Bone marrow (tissue), 2 donors: ENCODE measurements at regions not wholly inside any gene's neighbourhood (a gene's known extent, or its start where the extent isn't known, plus 50 kb on each side); places are given as distances from the start of the nearest gene placed in this dataset.

Source experiments
- DNase-seq, 2 donors: peaks; one replicate each; lab custom pipeline; 2025; lab: John Stamatoyannopoulos, UW

DNA sequence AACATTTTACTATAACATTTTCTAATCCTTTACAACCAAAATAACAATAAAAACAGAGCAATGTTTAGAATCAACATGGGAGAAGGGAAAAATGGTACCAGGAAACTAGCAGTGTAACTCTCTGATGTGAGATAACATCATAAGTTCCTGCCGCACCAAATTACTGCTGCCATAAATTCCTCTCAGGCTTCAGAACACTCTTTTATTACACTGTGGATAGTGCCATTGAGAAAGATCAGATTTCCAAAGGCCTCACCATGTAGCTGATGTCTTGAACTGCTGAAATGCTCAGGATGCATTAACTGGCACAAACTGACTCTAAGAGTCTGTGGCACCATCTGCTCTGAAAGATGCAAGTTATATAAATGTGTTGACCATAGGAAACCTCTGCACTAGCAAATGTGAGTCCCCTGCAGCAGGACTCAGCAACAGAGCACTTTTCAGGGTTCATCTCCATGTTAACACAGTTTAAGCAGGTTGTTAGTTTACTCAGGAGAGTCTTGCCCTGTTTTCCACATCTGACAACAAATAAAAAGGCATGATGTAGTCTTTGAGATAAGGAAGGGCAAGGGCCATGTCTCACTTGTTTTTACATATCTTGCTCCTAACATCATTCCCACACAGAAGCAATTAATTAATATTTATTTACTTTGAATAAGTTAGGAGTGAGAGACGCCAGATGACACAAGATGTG, 218.1 kb downstream of the CETN3 start:
- DNase-seq, result no peak

DNA sequence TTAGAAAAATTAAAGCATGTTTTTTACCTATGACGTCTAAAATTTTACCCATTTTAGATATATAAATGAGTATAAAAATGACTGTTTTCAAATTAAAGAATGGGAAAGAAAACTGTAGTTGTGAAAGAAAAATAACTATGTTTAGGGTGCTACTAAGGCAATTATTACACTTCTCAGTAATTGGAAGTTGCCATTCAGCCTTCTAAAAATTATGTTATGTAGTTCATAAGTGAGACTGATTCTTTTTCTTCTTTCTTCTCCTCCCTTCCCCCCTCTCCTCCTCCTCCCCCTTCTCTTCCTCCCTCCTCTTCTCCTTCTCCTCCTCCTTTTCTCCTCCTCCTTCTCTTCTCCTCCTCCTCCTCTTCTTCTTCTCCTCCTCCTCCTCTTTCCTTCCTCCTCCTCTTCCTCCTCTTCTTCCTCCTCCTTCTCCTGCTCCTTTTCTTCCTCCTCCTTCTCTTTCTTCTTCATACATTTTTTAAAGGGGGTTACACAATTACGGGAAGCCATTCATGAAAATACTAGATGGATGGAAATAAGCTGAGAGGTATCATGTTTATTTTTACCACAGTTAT, 223.6 kb downstream of the CETN3 start:
- DNase-seq, result no peak

DNA sequence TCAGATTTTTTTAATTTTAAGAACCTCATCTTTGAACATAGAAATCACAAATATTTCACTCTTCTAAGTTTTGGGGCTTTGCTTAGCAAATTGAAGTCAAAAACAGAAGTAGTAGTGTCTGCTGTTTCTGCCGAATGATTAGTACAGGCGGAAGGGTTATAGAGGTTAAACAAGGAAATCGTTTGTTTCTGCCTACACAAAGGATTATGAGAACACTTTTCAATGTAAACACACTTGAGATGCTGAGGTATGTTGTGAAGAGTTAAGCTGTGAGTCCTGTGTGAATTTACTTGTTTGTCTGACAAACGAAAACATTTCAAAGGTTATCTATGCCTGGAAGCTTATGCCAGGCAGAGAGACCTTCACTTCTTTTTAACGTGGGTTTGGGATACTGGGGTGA, 224.8 kb downstream of the CETN3 start:
- DNase-seq, result no peak

DNA sequence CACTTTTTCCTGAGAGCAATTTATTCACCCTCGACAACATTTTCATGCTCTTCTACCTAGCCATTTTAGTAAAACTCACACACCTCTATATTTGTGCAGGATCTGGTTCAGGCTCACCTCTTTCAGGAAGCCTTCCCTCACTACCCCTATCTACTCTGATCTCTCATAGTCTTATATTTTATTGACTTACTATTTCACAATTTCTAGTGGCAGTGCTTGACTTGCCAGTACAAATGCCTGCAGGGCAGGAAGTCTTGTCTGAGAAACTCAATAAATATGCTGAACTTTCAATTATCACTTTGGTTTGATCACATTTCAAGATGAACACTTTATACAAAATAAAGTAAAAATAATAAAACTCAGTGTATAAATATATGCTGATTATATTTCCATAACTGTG, 226.8 kb downstream of the CETN3 start:
- DNase-seq, result no peak

DNA sequence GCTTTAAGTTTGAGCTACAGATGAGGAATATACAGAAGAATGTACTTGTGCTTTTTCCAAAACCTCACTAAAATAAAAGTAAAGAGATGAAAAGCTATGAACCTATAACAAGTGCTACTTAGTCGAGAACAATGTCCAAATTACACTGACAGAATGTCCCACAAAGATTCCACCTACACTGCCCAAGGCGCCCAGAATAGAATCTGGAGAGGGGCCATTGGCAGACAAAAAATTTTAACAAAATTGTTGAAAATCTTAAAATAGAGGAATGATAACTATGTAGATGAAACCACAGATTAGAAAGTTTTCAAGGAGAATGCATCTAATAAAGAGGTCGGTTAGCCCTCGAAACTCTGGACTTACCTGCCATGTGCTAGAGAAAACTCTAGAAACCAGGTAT, 235.3 kb downstream of the CETN3 start:
- DNase-seq, result no peak

DNA sequence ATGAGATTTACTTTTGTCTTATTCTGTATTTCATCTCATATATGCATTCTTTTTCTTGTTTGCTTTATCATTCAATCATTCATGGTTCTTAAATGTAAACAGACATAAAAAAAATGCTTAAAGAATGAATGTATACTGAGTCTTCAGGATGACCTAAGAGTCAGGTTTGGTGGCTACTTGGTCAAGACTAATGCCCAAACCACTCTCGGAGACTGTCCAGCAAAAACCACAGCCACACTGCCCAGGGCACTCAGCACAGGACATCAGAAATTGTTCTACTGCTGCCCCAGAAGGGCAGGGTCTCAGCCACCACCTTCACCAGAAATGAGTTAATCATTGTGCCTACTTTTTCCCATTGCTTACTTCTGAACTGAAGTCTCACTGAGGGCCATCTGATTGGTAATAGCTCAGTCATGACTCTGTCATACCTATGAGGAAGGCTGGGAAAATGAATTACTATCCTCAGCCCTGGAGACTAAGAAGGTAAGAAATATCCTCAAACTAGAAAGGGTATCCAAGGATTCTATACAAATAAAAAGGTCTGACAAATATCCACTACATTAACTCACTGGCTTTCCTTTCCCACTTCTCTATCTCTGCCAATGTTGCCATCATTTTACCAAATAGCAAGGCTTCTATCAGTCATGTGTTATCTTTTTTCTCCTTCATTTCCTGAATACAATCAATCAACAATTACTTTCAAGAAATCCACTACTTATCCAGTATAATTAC, 236.1 kb downstream of the CETN3 start:
- DNase-seq, result no peak

DNA sequence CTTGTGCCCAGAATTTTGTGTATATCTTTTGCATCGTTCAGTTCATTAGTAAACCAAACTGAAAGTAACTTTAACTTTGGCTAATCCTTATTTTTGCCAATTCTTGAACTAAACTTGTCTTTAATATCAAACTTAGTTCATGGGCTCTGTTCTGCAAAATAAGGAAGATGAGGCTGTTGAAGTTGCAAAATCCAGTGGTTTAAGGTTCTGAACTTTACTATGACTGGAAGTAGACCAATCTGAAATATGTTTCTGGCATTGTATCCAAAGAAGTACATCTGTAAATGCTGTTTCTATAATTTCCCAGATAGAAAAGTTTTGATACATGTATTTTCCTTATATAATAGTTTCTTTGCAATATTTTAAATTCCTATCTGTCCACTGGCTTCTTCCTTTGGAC, 238.1 kb downstream of the CETN3 start:
- no peak for DNase-seq

DNA sequence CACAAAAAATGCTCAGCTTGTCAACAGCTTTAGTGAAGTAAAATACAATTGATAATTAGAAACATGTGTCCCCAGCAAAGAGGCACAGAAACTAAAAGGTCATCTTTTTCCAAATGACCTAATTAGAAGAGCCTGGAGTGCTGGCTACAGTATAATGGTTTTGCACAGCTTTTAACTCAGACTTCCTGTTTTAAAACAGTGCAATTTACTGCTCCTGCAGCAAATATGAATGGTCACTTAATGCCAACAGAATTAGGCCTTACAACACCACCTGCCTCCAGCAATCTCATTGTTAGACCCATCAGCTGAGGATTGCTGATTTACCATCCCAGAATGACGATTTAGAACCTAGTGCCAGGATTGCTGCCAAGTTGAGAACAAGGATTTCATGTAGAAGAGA, 239.3 kb downstream of the CETN3 start:
- no peak for DNase-seq

DNA sequence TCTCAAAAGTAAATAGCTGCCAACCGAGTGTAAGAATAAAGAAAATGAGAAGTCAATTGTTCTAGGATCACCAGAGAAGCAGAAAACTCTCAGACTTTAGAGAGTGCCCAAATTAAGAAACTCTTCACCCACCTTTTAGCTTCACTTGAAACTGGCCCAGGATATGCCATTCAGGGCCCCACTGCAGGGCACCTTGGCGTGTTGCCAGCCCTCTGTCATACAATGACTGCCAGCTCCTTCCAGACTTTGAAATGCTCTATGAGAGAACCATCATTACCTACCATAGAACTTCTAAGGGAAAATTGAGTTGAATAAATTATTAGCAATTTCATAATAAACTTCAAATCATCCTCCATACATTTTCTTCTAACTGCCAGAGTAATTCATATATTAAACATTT, 240.5 kb downstream of the CETN3 start:
- no peak for DNase-seq

DNA sequence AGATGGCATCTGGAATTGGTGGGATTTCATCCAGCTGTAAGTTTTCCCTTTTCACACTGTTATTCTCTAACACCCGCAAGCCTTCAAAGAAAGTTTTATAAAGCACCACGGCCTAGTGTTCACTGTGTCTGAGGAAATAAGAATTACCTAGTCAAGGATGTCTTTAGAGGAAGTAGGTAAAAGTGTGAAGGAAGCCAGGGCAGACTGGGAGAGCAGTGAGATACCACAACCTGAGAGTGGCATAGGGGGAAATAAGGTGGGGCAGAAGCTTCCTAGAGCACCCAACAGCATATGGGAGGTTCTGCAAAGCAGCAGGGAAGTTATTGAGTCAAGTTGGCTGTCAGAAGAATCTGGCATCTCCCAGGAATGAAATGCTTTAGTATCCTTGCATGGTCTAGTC, 241.2 kb downstream of the CETN3 start:
- no peak for DNase-seq

DNA sequence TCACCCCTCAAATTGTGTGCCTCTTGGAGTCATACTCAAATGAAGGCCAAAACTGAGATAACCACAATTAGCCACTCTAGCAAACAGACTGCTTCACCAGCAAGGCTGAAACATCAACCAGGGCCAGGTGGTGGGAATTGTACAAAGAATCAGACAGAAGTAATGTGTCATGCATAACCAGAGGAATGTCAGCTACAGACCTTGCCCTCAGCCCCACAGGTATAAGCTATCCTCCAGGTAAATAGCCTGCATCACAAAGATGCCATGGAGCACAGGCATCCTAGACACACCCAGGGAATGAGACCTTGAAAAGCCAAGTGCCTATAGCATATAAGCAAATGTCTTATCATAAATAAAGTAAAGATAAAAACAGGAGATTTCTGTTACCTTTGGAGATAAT, 242.7 kb downstream of the CETN3 start:
- no peak for DNase-seq

DNA sequence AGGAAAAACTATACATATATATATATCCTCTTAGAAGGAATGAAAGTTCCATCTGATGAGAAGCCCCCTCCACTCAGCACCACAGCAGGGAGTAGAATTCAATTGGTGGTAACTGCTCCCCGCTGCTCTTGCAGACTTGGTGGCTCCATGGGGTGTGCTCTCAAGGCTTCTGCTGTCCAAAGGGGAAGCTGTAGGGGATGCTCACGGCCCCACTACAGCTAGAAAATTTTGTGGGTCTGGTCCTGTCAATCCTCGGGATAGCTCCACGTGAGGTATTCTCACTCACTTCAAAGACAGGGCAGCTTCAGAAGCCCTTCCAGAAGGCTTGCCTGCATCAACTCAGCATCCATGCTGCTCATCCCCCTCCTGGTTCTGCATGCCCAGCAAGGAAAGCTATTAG, 247.2 kb downstream of the CETN3 start:
- DNase-seq, result no peak

DNA sequence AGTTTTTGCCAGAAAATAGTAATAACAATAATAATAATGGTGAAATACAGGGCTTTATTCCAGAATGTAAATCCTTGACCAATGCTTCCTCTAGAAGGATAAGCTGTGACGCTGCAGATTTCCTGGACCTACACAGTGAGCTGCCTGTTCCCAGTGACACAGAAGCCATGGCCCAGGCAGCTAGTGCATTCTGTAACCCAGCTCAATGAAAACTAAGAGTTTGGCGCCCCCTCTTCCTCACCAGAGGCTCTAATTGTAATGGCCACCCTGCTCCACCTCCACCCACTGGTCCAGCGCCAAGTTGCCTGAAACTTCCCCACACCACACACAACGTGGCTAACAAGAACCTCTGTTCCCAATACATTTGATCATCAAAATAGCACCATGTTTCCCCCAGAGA, 248.1 kb downstream of the CETN3 start:
- DNase-seq, result peak in 1 of 2 donors; percentile 49

DNA sequence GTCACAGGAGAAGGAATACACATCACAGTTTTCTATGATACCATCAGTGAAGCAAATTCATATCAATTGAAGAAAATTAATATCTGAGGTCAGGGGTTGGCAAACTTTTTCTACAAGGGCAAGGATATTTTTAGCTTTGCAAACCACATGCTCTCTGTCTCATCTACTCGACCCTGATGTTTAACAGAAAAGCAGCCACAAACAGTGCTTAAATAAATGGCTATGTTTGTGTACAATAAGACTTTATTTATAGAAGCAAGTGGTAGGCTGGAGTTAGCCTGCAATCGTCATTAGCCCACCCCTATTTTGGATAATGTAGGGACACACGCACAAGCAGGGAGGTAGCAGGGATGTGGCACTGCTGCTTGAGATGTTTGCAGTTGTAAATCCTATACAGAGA, 251.4 kb downstream of the CETN3 start:
- DNase-seq, result no peak

DNA sequence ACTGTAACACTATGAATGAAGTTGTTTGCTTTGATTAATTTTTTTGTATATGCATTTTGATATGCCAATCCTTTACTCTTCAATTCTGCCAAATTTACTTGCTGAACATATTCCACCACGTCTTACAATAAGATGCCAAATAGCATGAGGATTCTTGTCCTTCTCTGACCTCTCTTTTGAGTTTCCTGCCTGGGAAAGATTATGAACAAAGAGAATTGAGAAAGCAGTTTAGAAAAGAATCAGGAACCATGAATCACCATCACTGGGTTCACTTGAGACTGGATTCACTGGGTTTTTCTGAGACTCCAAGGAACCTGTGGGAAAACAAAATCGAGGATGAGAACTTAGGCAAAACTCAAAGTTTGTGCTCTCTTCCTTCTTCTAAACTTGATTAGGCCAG, 256.5 kb downstream of the CETN3 start:
- no peak for DNase-seq

DNA sequence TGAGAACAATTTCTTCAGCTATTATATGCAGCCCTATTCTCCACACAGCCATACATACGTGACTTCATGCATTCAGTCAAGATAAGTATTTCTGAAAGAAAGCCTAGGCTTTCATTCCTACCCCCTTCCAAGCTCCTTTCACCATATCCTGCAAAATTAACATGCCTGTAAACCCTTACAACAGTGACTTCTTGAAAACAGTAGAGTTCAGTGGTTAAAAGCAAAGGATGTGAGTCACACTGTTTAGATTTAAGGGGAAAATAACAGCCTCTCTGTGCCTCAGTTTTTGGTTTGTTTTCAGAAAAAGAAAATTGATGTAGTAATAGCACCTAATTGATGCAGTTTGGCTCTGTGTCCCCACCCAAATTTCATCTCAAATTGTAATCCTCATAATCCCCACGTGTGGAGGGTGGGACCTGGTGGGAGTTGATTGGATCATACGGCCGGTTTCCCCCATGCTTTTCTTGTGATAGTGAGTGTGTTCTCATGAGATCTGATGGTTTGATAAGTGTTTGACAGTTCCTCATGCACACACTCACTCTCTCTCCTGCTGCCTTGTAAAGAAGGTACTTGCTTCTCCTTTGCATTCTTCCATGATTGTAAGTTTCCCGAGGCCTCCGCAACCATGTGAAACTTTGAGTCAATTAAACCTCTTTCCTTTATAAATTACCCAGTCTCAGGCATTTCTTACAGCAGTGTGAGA, 264.8 kb downstream of the CETN3 start:
- DNase-seq, result no peak

DNA sequence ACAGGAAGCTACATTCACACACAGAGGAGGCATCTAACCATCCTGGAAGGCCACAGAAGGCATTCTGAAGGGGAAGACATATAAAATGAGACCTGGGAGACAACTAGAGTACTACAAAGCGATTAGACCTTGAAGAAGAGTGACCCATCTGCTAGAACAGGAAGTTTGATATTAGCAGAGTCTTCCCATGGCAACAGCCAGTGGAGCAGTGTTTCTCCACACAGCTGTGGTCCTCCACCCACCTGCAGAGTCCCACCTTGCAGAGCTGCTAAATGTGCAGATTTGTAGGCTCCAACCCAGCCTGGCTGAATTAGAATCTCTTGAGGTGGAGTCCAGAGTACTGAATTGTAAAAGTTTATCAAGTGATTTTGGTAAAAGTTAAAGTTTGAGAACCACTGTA, 267.0 kb downstream of the CETN3 start:
- no peak for DNase-seq

DNA sequence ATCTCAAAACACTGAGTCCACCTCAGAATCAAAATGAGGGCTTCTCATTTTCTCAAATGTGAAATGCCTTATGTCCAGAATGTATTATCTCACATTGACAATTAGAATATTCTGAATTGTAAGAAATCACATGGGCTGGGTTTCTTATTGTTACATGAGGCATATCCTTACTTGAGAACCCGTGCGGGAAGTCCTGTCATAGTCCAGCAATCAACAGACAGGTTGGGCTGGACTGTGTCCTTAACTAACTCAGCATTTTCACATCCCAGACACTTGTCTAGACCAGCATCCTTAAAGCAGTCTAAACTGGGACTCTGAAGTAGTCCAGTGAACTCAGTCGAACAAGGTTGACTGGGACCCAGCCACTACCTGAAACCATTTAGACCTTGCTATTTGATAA, 267.6 kb downstream of the CETN3 start:
- no peak for DNase-seq

DNA sequence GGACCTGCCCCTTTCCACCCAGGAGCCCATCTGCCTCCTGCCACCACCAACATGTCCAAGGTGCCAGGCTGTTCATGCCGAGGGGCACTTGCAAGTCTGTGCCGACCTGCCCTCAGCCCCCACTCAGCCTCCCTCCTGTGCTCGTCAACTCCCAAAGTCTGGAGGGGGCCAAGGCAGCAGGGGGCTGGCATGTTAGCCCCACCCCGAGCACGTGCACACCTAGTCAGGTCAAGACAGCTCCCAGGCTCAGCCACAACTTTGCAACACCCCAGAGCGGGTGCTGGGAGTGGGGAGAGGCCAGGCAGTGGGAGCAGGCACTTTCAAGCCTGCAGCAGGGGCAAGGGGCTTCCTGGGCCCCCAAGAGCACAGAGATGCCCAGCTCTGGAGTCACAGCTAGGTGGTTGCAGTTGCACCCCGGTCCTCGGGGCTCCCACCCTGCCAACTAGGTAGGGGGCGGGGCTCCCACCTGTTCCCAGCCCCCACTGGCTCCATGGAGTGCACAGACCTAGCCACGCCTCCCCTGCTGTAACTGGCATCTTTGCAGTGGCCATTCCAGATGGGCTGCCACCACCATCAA, 272.5 kb downstream of the CETN3 start:
- DNase-seq, result no peak

DNA sequence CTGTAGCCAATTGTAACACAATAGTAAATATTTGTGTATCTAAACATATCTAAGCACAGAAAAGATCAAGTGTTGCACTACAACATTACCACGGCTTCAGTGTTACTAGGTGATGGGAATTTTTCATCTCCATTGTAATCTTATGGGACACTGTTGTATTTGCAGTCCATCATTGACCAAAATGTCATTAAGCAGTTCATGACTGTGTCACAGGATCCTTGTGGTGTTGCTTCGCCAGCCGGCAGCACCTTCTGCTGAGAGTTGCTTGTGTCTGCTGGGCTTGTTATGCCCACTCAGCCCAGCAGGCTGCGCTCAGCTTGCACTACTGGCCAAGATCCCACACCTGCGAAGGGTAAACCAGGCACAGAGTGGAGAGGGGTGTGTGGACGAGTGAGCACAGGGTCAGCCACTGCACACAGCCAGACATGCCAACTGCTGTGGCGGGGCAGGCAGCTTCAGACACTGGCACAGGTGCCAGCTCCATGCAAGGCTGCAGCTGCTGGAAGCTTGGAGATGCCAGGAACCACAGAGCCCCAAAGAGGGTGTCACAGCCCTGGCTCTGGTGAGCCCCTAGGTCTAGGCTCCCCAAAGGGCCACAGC, 273.7 kb downstream of the CETN3 start:
- DNase-seq, result no peak

DNA sequence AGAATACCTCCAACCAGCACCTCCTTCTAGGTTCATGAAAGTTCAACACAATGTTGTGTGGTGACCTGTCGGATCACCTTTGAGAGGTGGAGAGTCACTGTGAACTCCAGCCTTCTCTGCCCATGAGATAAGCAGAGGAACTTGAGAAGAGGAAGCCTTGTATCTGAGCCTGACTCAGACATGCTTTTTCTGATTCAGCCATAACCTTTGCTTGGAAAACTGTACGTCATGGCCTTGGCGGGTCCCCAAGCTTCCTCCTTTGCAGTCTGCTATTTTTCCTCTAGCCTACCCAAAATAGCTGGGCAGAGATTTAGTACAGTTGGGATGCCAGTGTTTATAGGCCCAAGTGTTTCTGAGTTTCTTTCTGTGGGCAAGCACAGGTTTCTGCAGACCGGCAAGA, 274.7 kb downstream of the CETN3 start:
- DNase-seq, result peak; percentile 2 to 29

DNA sequence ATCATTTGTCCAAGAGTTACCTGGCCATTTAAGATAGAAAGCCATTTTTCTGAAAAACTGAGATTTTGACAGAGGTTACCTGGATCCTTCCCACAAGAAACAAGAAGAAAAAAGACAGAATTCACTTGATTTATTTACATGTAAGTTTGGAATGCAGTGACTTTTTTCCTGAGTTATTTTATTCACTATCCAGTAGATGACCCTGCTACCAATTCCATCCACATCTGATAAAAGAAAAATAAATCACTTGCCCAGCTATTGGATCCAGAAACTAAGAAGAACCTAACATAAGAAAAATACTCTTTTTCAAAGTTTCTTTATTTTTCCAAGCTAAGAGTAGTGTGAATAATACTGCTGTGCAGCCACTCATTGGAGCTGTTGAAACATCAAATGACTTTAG, 275.2 kb downstream of the CETN3 start:
- no peak for DNase-seq
